Choroid plexus epithelial cell (primary cell): ENCODE measurements at regions not wholly inside any gene's neighbourhood (a gene's known extent, or its start where the extent isn't known, plus 50 kb on each side); places are given as distances from the start of the nearest gene placed in this dataset.

Experiments used
- DNase-seq: peaks from one replicate; pipeline ENCODE4 v3.0.0-alpha.2; 2010; ENCODE audit warnings: low read depth
- H3K4me3 ChIP-seq: 2 replicates; pipeline ENCODE4 v1.5.1; 2011; ENCODE audit warnings: low read depth, mild to moderate bottlenecking, control low read depth, low read length, moderate library complexity
- CTCF ChIP-seq: conservative IDR thresholded peaks from 2 replicates; pipeline ENCODE4 v1.5.1; 2011; ENCODE audit warnings: low read depth, mild to moderate bottlenecking, control low read depth, inconsistent platforms, low read length, moderate library complexity

GRCh38 chr11:119856681-119857485, 127.9 kb upstream of the NECTIN1 start:
- no peak for DNase-seq
- no peak overlapping the region for H3K4me3 ChIP-seq
- no peak for TF ChIP-seq CTCF

- TF ChIP-seq CTCF = no peak
- no peak for DNase-seq
- H3K4me3 ChIP-seq = no peak overlapping the region
Observed at GRCh38 chr11:119855066-119855465, 126.1 kb upstream of the NECTIN1 start.

- no peak for DNase-seq
- no peak overlapping the region for H3K4me3 ChIP-seq
- no peak for TF ChIP-seq CTCF
Observed at GRCh38 chr11:119854521-119854920, 125.5 kb upstream of the NECTIN1 start.

GRCh38 chr11:119853581-119854360, 124.8 kb upstream of the NECTIN1 start:
- DNase-seq = no peak
- TF ChIP-seq CTCF = no peak
- no peak overlapping the region for H3K4me3 ChIP-seq

GRCh38 chr11:119852741-119853140, 123.7 kb upstream of the NECTIN1 start:
- no peak for DNase-seq
- no peak overlapping the region for H3K4me3 ChIP-seq
- TF ChIP-seq CTCF = no peak

- TF ChIP-seq CTCF = no peak
- no peak overlapping the region for H3K4me3 ChIP-seq
- no peak for DNase-seq
Observed at GRCh38 chr11:119850822-119851409, 121.9 kb upstream of the NECTIN1 start.
